SK-N-SH treated with all-trans-retinoic acid at 6 μM for 48 hours (cell line): ENCODE measurements at regions not wholly inside any gene's neighbourhood (a gene's known extent, or its start where the extent isn't known, plus 50 kb on each side); places are given as distances from the start of the nearest gene placed in this dataset.
"Not testable (repeated sequence)": the region's sequence is repeated elsewhere in the genome, so short reads cannot be mapped to it uniquely, and the experiment has no call there.

Experiments
- ATAC-seq: fragments of 200-7000 bp; cut with Tn5 transposase; 3 replicates; pipeline ENCODE4 v1.9.1; 2020; ENCODE audit warnings: mild to moderate bottlenecking, moderate library complexity
- ARNTL ChIP-seq: fragments of 450-650 bp; formaldehyde crosslinking; IDR thresholded peaks from 2 replicates; pipeline ENCODE4 v1.5.0; 2020; ENCODE audit warnings: low read depth, mild to moderate bottlenecking, moderate library complexity, borderline replicate concordance
- BACH2 ChIP-seq: fragments of 250-450 bp; sonication (Bioruptor Pico); IDR thresholded peaks from 2 replicates; pipeline ENCODE4 v1.9.0; 2021; ENCODE audit warnings: mild to moderate bottlenecking, borderline replicate concordance
- CSDC2 ChIP-seq: fragments of 250-450 bp; sonication (Bioruptor Pico); IDR thresholded peaks from 2 replicates; pipeline ENCODE4 v1.5.0; 2020; ENCODE audit warnings: mild to moderate bottlenecking, moderate library complexity
- ESRRG ChIP-seq: fragments of 250-450 bp; sonication (Bioruptor Pico); IDR thresholded peaks from 2 replicates; pipeline ENCODE4 v1.6.1; 2021; ENCODE audit warnings: mild to moderate bottlenecking
- GLIS3 ChIP-seq: fragments of 250-450 bp; sonication (Bioruptor Pico); IDR thresholded peaks from 2 replicates; pipeline ENCODE4 v1.5.0; 2020; ENCODE audit warnings: mild to moderate bottlenecking, moderate library complexity
- OSR1 ChIP-seq: fragments of 250-450 bp; sonication (Bioruptor Pico); IDR thresholded peaks from 2 replicates; pipeline ENCODE4 v1.8.0; 2022; ENCODE audit warnings: moderate library complexity, mild to moderate bottlenecking, inconsistent platforms
- PPARA ChIP-seq: fragments of 250-450 bp; sonication (Bioruptor Pico); IDR thresholded peaks from 2 replicates; pipeline ENCODE4 v1.5.0; 2020; ENCODE audit warnings: mild to moderate bottlenecking, borderline replicate concordance
- RARB ChIP-seq: fragments of 250-450 bp; sonication (Bioruptor Pico); IDR thresholded peaks from 2 replicates; pipeline ENCODE4 v1.8.0; 2021; ENCODE audit warnings: mild to moderate bottlenecking, moderate library complexity
- SNAI2 ChIP-seq: fragments of 250-450 bp; sonication (Bioruptor Pico); IDR thresholded peaks from 2 replicates; pipeline ENCODE4 v1.5.0; 2020; ENCODE audit warnings: mild to moderate bottlenecking, moderate library complexity
- TOX ChIP-seq: fragments of 250-450 bp; sonication (Bioruptor Pico); IDR thresholded peaks from 2 replicates; pipeline ENCODE4 v1.8.0; 2021; ENCODE audit warnings: mild to moderate bottlenecking, moderate library complexity, borderline replicate concordance
- ZC3H10 ChIP-seq: fragments of 250-450 bp; sonication (Bioruptor Pico); IDR thresholded peaks from 2 replicates; pipeline ENCODE4 v1.5.1; 2021; ENCODE audit warnings: mild to moderate bottlenecking, moderate library complexity
- ZFP30 ChIP-seq: fragments of 450-650 bp; formaldehyde crosslinking; IDR thresholded peaks from 2 replicates; pipeline ENCODE4 v1.5.0; 2022; ENCODE audit warnings: mild to moderate bottlenecking, moderate library complexity
- ZNF565 ChIP-seq: fragments of 450-650 bp; formaldehyde crosslinking; conservative IDR thresholded peaks from 2 replicates; pipeline ENCODE4 v1.5.0; 2020; ENCODE audit warnings: low read depth, mild to moderate bottlenecking, moderate library complexity
- ZNF70 ChIP-seq: fragments of 450-650 bp; formaldehyde crosslinking; IDR thresholded peaks from 2 replicates; pipeline ENCODE4 v1.5.0; 2020; ENCODE audit warnings: mild to moderate bottlenecking, moderate library complexity
- ZNF8 ChIP-seq: fragments of 450-650 bp; formaldehyde crosslinking; IDR thresholded peaks from 2 replicates; pipeline ENCODE4 v1.5.0; 2020; ENCODE audit warnings: mild to moderate bottlenecking, moderate library complexity
- TF ChIP-seq, protein P1 (sequence below): fragments of 250-450 bp; sonication (Bioruptor Pico); IDR thresholded peaks from 2 replicates; pipeline ENCODE4 v1.8.0; 2021; ENCODE audit warnings: low read depth, mild to moderate bottlenecking, moderate library complexity, borderline replicate concordance
- TF ChIP-seq, protein P2 (sequence below): fragments of 250-450 bp; sonication (Bioruptor Pico); IDR thresholded peaks from 2 replicates; pipeline ENCODE4 v1.5.0; 2020; ENCODE audit warnings: mild to moderate bottlenecking, moderate library complexity
- TF ChIP-seq, protein P3 (sequence below): fragments of 250-450 bp; sonication (Bioruptor Pico); IDR thresholded peaks from 2 replicates; pipeline ENCODE4 v1.8.0; 2020; ENCODE audit warnings: mild to moderate bottlenecking, moderate library complexity, borderline replicate concordance
- TF ChIP-seq, protein P4 (sequence below): fragments of 250-450 bp; sonication (Bioruptor Pico); IDR thresholded peaks from 2 replicates; pipeline ENCODE4 v1.5.1; 2020; ENCODE audit warnings: low read depth, mild to moderate bottlenecking, moderate library complexity
- TF ChIP-seq, protein P5 (sequence below): fragments of 250-450 bp; sonication (Bioruptor Pico); IDR thresholded peaks from 2 replicates; pipeline ENCODE4 v1.5.1; 2021; ENCODE audit warnings: mild to moderate bottlenecking, moderate library complexity

DNA sequence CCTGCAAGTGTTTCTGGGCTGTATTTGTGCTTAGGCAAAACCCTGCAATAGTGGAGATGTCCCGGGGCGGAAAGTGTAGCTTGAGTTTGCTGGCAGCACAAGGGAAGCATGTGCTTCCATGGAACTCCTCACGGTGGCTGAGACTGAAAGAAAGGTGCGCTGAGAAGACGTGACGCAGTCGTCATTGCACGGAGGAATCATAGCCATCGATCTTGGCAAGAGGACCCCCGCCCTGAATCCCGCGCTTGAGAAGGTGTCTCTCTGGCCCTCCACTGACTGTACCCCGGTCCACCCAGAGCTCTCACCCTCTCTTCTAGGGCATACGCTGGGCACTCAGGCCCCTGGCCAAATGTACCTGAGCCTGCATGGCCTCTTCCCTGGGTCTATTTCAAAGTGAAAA, 1081.8 kb upstream of the DEFB115 start:
- TF ChIP-seq SNAI2 (CRISPR knock-in tag) (no peak), ZC3H10 (CRISPR knock-in tag) (no peak), GLIS3 (no peak), OSR1 (CRISPR knock-in tag) (no peak), ESRRG (CRISPR knock-in tag) (no peak), ZNF8 (CRISPR knock-in tag) (no peak), ZFP30 (CRISPR knock-in tag) (no peak), CSDC2 (CRISPR knock-in tag) (no peak), TOX (CRISPR knock-in tag) (no peak), ARNTL (CRISPR knock-in tag) (no peak), BACH2 (CRISPR knock-in tag) (no peak), PPARA (CRISPR knock-in tag) (no peak), ZNF70 (no peak), ZNF565 (no peak), RARB (CRISPR knock-in tag) (no peak)
- TF ChIP-seq, protein P1, sequence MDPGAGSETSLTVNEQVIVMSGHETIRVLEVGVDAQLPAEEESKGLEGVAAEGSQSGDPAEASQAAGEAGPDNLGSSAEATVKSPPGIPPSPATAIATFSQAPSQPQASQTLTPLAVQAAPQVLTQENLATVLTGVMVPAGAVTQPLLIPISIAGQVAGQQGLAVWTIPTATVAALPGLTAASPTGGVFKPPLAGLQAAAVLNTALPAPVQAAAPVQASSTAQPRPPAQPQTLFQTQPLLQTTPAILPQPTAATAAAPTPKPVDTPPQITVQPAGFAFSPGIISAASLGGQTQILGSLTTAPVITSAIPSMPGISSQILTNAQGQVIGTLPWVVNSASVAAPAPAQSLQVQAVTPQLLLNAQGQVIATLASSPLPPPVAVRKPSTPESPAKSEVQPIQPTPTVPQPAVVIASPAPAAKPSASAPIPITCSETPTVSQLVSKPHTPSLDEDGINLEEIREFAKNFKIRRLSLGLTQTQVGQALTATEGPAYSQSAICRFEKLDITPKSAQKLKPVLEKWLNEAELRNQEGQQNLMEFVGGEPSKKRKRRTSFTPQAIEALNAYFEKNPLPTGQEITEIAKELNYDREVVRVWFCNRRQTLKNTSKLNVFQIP (CRISPR knock-in tag) = no peak
- TF ChIP-seq, protein P2, sequence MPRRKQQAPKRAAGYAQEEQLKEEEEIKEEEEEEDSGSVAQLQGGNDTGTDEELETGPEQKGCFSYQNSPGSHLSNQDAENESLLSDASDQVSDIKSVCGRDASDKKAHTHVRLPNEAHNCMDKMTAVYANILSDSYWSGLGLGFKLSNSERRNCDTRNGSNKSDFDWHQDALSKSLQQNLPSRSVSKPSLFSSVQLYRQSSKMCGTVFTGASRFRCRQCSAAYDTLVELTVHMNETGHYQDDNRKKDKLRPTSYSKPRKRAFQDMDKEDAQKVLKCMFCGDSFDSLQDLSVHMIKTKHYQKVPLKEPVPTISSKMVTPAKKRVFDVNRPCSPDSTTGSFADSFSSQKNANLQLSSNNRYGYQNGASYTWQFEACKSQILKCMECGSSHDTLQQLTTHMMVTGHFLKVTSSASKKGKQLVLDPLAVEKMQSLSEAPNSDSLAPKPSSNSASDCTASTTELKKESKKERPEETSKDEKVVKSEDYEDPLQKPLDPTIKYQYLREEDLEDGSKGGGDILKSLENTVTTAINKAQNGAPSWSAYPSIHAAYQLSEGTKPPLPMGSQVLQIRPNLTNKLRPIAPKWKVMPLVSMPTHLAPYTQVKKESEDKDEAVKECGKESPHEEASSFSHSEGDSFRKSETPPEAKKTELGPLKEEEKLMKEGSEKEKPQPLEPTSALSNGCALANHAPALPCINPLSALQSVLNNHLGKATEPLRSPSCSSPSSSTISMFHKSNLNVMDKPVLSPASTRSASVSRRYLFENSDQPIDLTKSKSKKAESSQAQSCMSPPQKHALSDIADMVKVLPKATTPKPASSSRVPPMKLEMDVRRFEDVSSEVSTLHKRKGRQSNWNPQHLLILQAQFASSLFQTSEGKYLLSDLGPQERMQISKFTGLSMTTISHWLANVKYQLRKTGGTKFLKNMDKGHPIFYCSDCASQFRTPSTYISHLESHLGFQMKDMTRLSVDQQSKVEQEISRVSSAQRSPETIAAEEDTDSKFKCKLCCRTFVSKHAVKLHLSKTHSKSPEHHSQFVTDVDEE = no peak
- TF ChIP-seq, protein P3, sequence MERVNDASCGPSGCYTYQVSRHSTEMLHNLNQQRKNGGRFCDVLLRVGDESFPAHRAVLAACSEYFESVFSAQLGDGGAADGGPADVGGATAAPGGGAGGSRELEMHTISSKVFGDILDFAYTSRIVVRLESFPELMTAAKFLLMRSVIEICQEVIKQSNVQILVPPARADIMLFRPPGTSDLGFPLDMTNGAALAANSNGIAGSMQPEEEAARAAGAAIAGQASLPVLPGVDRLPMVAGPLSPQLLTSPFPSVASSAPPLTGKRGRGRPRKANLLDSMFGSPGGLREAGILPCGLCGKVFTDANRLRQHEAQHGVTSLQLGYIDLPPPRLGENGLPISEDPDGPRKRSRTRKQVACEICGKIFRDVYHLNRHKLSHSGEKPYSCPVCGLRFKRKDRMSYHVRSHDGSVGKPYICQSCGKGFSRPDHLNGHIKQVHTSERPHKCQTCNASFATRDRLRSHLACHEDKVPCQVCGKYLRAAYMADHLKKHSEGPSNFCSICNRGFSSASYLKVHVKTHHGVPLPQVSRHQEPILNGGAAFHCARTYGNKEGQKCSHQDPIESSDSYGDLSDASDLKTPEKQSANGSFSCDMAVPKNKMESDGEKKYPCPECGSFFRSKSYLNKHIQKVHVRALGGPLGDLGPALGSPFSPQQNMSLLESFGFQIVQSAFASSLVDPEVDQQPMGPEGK = no peak
- TF ChIP-seq, protein P4, sequence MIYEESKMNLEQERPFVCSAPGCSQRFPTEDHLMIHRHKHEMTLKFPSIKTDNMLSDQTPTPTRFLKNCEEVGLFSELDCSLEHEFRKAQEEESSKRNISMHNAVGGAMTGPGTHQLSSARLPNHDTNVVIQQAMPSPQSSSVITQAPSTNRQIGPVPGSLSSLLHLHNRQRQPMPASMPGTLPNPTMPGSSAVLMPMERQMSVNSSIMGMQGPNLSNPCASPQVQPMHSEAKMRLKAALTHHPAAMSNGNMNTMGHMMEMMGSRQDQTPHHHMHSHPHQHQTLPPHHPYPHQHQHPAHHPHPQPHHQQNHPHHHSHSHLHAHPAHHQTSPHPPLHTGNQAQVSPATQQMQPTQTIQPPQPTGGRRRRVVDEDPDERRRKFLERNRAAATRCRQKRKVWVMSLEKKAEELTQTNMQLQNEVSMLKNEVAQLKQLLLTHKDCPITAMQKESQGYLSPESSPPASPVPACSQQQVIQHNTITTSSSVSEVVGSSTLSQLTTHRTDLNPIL (CRISPR knock-in tag) = no peak
- TF ChIP-seq, protein P5, sequence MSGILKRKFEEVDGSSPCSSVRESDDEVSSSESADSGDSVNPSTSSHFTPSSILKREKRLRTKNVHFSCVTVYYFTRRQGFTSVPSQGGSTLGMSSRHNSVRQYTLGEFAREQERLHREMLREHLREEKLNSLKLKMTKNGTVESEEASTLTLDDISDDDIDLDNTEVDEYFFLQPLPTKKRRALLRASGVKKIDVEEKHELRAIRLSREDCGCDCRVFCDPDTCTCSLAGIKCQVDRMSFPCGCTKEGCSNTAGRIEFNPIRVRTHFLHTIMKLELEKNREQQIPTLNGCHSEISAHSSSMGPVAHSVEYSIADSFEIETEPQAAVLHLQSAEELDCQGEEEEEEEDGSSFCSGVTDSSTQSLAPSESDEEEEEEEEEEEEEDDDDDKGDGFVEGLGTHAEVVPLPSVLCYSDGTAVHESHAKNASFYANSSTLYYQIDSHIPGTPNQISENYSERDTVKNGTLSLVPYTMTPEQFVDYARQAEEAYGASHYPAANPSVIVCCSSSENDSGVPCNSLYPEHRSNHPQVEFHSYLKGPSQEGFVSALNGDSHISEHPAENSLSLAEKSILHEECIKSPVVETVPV = no peak
- TF ChIP-seq, all 23 proteins: peak for 0
- ATAC-seq = no peak

DNA sequence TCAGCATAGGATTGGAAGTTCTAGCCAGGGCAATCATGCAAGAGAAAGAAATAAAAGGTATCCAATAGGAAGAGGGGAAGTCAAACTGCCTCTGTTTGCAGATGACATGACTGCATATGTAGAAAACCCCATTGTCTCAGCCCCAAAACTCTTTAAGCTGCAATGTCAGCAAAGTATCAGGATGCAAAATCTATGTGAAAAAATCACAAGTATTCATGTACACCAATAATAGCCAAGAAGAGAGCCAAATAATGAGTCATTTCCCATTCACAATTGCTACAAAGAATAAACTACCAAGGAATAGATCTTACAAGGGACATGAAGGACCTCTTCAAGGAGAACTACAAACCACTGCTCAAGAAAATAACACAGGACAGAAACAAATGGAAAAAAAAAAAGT, 1074.3 kb upstream of the DEFB115 start:
- not testable (repeated sequence) for ATAC-seq

DNA sequence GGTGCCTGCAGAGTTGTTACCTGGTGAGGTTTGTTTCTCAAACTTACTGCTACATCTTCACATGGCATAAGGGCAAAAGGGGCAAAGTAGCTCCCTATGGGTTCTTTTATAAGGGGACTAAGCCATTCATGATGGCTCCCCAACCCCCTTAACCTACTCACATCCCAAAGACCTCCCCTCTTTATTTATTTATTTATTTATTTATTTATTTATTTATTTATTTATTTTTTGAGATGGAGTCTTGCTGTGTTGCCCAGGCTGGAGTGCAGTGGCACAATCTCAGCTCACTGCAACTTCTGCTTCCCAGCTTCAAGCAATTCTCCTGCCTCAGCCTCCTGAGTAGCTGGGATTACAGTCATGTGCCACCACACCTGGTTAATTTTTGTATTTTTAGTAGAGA, 1065.7 kb upstream of the DEFB115 start:
- ATAC-seq = not testable (repeated sequence)

DNA sequence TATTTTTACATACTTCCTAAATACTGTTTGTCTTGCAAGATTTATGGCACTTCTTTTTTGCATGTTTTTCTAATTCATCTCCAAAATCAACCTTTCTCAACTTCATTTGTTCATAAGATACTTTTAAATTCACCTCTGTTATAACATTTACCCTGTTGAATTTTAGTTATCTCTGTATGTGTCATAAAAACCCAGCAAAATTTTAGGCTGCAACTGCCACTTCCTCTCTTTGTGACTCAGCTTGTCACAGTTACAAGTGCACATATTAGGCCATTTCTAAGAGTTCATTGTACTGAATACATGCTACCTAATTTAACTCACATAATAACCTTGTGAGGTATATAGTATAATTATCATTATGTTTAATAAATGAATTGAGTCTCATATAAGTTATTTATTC, 1023.0 kb upstream of the DEFB115 start:
- ATAC-seq = not testable (repeated sequence)

DNA sequence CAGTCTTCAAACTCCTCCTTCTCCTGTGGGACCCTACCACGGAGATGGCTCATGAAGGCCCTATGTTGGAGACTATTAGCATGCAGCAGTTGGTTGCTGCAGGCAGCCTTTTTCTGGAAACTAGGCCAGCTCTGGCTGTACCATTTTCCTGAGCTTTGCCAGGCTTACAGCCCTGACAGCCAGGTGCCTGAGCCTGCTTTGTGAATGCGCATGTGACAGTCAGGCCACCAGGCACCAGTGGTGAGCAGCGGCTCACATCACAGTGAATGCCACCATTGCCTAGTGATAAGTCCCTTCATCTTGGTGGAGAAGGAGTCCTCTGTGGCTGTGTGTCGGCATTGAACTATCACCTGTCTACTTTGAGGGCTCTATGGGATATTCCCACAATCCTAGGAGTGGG, 982.4 kb upstream of the DEFB115 start:
- ATAC-seq = not testable (repeated sequence)
